ENCODE measurements at regions not wholly inside any gene's neighbourhood (a gene's known extent, or its start where the extent isn't known, plus 50 kb on each side); places are given as distances from the start of the nearest gene placed in this dataset.

GRCh38 chr3:3559786-3560185 lies 239.4 kb upstream of the LRRN1 start:
- no peak for DNase-seq

- no peak for DNase-seq
Measured at GRCh38 chr3:3556078-3556477, 243.2 kb upstream of the LRRN1 start.

DNA sequence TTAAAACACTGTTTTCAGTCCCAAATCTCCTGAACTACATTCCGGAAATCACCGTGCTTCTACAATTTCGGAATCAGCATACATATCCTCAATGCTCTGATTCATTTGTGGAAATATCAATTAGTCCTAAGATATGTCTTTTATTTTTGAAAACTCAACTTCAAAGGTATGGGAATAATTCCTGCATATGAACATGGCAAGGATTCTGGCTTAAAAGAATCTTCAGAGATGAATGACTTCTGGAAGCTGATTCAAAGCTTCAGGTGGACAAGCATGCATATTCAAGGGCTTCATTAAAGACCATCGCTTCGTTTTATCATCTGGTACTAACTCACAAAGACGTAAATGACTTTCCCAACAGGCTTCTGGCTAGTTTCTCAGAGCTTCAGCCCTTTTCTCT lies 246.0 kb upstream of the LRRN1 start:
- no peak for DNase-seq

GRCh38 chr3:3552761-3553160 lies 246.5 kb upstream of the LRRN1 start:
- DNase-seq = no peak

- no peak for DNase-seq
Measured at GRCh38 chr3:3551981-3552380, 247.2 kb upstream of the LRRN1 start.

DNA sequence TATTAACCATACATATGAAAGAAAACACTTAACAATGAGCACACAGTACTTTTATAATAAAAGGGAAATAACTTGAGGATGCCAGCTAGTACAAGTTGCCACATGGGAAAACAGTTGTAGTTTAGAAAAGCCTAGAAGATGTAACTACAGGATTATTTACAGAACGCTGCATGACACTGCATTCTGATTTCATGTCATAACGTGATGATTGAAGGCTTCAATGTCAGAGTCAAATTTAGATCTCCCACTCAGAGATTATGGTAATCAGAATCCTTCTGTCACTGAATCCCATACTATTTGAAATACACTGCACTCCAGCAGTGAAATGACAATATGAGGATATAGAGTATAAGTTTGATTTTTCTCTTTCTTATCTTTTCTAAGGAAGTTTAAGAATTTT lies 253.9 kb upstream of the LRRN1 start:
- DNase-seq = no peak

DNA sequence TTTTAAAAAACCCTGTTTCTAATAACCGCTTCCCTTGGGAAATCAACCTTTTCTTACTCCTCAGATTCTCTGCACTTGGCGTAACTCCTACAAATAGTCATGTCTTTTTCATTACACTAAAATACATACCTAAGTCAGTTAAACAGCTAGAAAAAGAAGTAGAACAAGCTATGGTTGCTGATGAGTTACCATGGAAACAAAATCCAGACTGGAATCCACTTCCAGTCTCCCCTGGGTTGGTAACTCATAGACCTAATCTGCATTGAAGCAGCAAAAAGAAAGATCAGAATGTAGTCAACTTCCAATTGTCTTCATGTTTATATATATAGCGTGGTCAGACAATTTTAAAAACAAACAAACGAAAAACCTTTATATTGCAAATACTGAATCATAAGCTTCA lies 260.8 kb upstream of the LRRN1 start:
- DNase-seq = no peak

GRCh38 chr3:3532508-3532907 lies 266.7 kb upstream of the LRRN1 start:
- no peak for DNase-seq

DNA sequence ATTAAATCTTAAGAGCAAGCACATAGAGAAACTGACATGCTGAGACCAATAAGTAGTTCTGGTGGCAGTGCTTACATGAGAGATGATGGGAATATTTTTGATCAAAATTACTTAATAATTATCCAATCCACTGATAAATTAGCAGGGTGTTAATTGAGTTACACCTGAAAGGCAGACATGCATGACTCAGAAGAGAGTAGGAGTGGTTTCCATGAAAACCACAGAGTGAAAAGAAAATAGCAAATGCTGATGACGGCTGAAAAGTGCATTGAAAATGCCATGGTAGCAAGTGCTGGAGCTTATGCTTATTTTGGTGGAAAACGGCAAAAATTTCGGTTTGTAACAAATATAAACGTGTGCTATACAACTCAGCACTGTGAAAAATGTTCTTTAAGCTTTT lies 267.8 kb upstream of the LRRN1 start:
- DNase-seq = no peak

GRCh38 chr3:3519266-3519665 lies 280.0 kb upstream of the LRRN1 start:
- DNase-seq = no peak

DNA sequence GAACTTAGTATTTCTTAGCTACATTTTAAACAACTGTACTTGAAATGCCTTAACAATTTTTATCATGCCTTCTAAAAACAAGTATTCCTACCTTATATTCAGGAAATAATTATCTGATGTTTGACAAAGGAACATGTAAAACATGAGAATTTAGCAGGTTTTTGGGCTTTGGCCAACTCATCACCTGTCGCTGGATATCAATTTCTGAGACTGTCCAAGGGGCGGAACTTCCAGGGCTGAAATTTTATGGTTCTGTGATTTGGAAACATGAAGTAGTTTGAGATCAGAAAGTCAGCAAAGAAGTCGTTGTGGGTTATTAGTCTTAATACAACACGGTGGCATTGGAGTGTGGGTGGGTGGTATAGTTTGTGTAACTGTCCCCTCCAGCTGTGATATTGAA lies 282.2 kb upstream of the LRRN1 start:
- DNase-seq = no peak

DNA sequence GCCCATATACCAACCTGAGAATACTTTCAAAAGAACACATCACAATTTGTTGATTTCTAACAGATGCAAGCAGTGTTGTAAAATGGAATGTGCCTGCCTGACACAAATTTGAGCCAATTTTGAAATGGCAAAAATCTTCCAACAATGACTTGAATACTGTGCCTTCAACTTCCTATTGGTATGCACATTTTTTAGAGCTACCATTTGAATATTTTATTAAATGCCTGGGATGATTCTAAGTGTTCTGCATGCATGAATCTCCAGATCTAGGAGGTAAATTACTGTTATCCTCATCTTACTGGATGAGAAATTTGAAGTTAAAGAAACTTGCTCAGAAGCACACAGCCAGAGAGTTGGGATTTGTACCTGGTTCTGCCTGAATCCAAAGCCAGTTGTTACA lies 282.8 kb upstream of the LRRN1 start:
- no peak for DNase-seq

DNA sequence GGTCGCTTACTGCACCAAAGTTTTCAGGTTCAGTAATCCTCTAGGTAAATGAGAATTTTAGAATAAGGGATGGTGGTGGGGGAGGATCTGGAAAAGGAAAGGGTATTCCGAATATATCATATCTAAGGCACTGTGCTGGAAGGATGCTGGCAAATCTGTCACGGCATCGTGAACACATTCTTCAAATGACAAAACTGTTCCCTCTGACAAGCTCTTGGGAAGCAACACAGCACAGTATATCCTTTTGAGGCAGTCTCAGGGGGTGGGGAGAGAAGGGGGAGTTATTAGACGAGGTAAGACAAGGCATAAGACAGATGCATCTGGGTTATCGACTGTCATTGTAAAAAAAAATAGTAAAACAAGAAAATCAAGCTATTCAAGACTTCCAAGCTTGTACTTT lies 289.6 kb upstream of the LRRN1 start:
- DNase-seq = no peak

DNA sequence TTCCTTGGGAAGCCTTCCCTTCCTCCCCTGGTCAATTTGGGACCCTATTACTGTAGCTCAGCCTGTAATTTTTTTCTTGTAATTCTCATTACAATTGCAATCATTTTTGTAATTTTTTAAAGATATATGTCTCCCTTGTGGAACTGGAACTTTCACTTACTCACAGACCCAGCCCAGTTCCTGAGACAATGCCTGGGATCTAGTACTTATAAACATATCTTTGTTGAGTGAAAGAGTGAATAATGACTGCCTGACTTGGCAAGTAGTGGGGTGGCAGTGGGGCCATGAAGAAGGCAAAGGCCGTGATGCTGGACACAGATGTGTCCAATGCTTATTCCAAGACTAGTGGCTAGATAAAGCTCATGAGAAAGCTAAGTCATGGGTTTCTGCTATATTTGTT lies 294.5 kb upstream of the LRRN1 start:
- DNase-seq = no peak

DNA sequence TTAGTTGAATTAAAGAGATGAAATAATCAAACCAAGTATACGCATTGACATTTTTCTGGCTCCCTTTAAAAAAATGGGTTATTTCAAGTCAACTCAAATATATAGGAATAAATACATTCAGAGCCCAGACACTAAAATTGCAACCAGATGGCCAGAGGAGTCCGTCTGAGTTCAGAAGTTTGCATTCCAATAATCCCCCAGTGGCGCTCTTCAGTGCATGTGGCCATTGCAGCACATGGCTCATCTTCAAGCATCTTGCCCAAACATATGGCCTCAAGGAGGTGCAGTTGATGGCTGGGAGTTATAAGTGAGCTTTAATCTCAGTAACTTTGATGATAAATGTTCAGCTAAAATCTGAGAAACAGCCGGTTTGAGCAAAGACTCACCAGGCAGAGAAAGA lies 295.8 kb upstream of the LRRN1 start:
- DNase-seq = no peak

DNA sequence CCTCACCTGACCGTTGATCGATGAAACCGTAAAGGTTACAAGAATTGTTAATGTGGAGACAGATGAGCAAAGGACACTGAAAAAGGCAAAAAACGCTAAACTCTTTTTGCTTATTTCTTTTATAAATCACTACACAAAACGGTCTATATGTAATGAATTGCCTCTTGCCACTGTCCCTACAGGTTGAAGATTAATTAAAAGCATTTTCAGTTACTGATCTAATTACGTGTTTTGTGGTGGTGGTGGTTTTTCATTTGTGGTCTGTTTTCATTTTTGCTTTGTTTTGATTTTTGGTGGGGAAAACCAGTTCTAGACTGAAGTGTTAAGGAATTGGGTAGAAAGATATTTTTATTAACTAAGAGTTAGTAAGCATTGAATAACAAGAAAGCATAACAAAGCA lies 299.2 kb upstream of the LRRN1 start:
- DNase-seq = no peak

DNA sequence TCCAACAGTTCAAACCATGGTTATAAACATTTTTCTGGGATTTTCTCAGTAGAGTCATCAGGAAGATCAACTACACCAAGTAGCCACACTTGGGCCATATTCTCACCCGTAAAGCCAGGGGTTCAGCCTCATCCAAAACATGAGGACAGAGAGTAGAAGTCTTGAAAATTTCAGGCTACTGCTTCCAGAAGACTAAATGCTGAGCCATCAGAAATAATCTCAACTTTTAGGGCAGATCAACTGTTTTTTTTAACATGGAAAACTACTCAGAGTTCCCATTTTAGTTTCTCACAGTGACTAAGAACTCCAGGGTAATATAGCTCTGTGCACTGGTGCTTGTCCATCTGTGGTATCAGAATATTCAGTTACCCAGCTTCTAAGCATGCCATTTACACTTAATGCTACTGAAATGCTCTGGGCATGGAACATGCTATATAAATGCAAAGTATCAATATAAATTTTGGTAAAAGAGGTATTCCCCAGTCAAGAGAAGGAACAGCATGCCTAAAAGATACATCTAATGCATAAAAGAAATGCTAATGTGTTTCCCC lies 300.1 kb upstream of the LRRN1 start:
- no peak for DNase-seq

DNA sequence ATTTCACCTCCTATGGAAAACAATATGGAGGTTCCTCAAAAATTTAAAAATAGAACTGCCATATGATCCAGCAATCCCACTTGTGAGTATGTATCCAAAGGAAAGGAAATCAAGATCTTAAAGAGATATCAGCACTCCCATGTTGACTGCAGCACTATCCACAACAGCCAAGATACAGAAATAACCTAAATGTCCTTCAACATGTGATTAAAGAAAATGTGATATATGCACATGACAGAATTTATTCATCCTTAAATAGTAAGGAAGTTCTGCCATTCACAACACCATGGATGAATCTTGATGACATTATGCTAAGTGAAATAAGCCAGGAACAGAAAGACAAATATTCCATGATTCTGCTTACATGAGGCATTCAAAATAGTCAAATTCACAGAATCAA lies 303.6 kb upstream of the LRRN1 start:
- no peak for DNase-seq

DNA sequence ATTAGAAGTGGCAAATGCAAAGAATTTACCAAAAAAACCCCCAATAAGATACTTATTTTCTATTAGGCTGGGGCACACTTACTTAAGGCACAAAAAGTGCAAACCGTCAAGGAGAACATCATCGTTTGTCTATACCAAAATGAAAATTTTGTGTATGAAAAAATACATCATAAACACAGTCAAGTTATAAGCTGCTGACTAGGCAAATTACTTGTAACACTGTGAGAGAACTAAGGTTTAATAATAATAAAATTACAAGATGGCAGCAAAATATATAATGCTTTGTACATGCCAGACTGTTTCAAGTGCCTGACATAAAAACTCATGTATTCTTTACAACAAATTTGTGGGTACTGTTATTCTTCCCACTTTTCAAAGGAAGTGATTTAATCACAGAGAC lies 297.2 kb upstream of the CRBN start:
- no peak for DNase-seq

DNA sequence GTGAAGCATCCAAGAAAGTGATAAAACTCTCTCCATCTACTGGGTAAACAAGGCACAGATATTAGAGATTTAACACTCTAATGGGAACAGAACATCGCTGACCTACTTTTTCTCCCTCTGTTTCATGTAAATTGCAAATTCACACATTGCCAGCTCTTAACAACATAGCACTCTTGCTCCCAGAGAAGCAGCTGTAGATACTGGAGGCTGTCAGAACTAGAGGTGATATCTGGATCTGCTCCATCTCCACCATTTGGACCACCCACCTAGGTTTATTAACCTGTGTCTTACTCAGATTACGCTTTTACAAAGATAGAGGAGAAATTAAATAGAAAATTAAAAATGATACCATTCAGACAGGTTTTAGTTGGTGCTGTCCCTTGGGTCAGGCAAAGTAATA lies 289.1 kb upstream of the CRBN start:
- no peak for DNase-seq

- no peak for DNase-seq
Measured at GRCh38 chr3:3464131-3464530, 284.6 kb upstream of the CRBN start.

DNA sequence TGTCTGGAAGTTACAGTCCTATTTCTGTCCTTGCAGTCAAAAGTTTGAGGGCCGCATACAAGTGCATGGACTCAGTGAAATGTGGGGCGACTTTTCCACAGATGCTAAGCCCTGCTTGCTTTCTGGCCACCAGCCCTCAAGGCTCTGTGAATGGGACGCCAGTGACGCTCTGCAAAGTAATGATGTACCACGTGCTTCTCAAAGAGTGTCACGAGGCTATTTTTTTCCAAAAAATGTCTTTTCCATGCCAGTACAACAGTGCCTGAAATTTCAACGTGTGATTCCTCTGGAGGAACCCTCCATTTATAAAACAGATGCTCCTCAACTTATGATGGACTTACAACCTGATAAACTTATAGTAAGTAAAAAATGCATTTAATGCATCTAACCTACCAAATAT lies 281.8 kb upstream of the CRBN start:
- DNase-seq = no peak

- no peak for DNase-seq
Measured at GRCh38 chr3:3448468-3448867, 269.0 kb upstream of the CRBN start.

DNA sequence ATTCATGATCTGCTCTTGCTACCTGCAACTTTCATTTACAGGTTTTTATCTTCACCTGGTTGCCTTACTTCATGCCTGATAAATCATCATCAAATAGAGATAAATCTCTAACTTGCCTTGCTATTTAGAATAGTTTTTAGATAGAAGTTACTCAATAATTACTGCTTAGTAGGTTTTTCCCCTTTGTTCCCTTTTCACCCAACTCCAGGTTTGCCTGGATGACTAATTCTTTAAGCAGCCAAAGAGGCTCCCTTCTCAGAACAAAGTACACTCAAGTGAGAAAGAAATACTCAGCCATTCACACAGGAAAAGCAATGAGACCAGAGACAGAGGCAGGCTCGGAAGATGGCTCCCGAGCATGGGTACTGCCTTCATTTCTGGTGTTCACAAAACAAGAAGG lies 268.1 kb upstream of the CRBN start:
- DNase-seq = no peak

DNA sequence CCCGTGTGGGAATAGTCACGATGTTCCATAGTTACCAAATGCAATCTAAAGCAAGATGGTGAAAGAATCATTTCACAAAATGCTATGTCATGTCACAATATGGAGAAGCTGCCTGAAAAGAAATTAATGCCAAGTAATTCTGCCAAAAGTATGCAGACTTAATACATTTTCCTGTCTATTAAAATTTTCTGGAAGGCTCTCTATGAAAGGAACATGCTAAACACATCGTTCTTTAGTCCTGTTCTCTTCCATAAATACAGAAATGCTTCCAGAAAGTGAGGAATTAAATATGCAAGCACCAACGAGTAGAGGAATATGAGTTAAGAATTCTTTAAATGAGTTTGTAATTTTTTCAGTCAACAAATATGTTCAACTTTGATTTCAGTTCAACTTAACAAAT lies 266.8 kb upstream of the CRBN start:
- no peak for DNase-seq

- DNase-seq = no peak
Measured at GRCh38 chr3:3443482-3443881, 264.0 kb upstream of the CRBN start.

Data from T-helper 2 cell (primary cell).